ENCODE measurements at regions not wholly inside any gene's neighbourhood (a gene's known extent, or its start where the extent isn't known, plus 50 kb on each side); places are given as distances from the start of the nearest gene placed in this dataset.

- no peaks in the 10 kb centered on the region for H3K9me3 ChIP-seq (ENCODE audit: control insufficient read depth, low read length)
- no peak overlapping the region for H3K27ac ChIP-seq (ENCODE audit: insufficient read depth, low read length, poor library complexity, severe bottlenecking)
- H3K4me3 ChIP-seq (ENCODE audit: insufficient read depth, low read depth, low read length, poor library complexity, severe bottlenecking), result no peak overlapping the region
- no peak for DNase-seq
- no peaks in the 10 kb centered on the region for H3K36me3 ChIP-seq (ENCODE audit: control insufficient read depth, insufficient read depth, low read length)
- H3K4me1 ChIP-seq (ENCODE audit: control insufficient read depth, insufficient read depth, low read length, poor library complexity, severe bottlenecking), result no peaks in the 10 kb centered on the region
- peaks cover 7% of the 10 kb centered on the region for H3K27me3 ChIP-seq (replicated peaks; ENCODE audit: control insufficient read depth, insufficient read depth, low read length, poor library complexity, severe bottlenecking)
These were observed 111.7 kb upstream of the STEAP1B start for GRCh38 chr7:22611758-22612079.

- no peak for DNase-seq
- Histone ChIP-seq H3K9me3 (ENCODE audit: control insufficient read depth, low read length) (no peaks in the 10 kb centered on the region), H3K27ac (ENCODE audit: insufficient read depth, low read length, poor library complexity, severe bottlenecking) (no peak overlapping the region), H3K36me3 (ENCODE audit: control insufficient read depth, insufficient read depth, low read length) (no peaks in the 10 kb centered on the region), H3K27me3 (replicated peaks; ENCODE audit: control insufficient read depth, insufficient read depth, low read length, poor library complexity, severe bottlenecking) (peaks cover 7% of the 10 kb centered on the region), H3K4me1 (ENCODE audit: control insufficient read depth, insufficient read depth, low read length, poor library complexity, severe bottlenecking) (no peaks in the 10 kb centered on the region), H3K4me3 (ENCODE audit: insufficient read depth, low read depth, low read length, poor library complexity, severe bottlenecking) (no peak overlapping the region)
These were observed 111.2 kb upstream of the STEAP1B start for GRCh38 chr7:22610951-22611757.

GRCh38 chr7:22610263-22610662 is 110.3 kb upstream of the STEAP1B start:
- peaks cover 7% of the 10 kb centered on the region for H3K27me3 ChIP-seq (replicated peaks; ENCODE audit: control insufficient read depth, insufficient read depth, low read length, poor library complexity, severe bottlenecking)
- no peaks in the 10 kb centered on the region for H3K36me3 ChIP-seq (ENCODE audit: control insufficient read depth, insufficient read depth, low read length)
- no peak for DNase-seq
- H3K4me1 ChIP-seq (ENCODE audit: control insufficient read depth, insufficient read depth, low read length, poor library complexity, severe bottlenecking), result no peaks in the 10 kb centered on the region
- H3K9me3 ChIP-seq (ENCODE audit: control insufficient read depth, low read length), result no peaks in the 10 kb centered on the region
- no peak overlapping the region for H3K27ac ChIP-seq (ENCODE audit: insufficient read depth, low read length, poor library complexity, severe bottlenecking)
- H3K4me3 ChIP-seq (ENCODE audit: insufficient read depth, low read depth, low read length, poor library complexity, severe bottlenecking), result no peak overlapping the region

GRCh38 chr7:22607180-22607579 is 107.2 kb upstream of the STEAP1B start:
- Histone ChIP-seq H3K27me3 (replicated peaks; ENCODE audit: control insufficient read depth, insufficient read depth, low read length, poor library complexity, severe bottlenecking) (no peaks in the 10 kb centered on the region), H3K4me1 (ENCODE audit: control insufficient read depth, insufficient read depth, low read length, poor library complexity, severe bottlenecking) (no peaks in the 10 kb centered on the region), H3K4me3 (ENCODE audit: insufficient read depth, low read depth, low read length, poor library complexity, severe bottlenecking) (no peak overlapping the region), H3K36me3 (ENCODE audit: control insufficient read depth, insufficient read depth, low read length) (no peaks in the 10 kb centered on the region), H3K27ac (ENCODE audit: insufficient read depth, low read length, poor library complexity, severe bottlenecking) (no peak overlapping the region), H3K9me3 (ENCODE audit: control insufficient read depth, low read length) (no peaks in the 10 kb centered on the region)
- no peak for DNase-seq

GRCh38 chr7:22604246-22604645 is 104.3 kb upstream of the STEAP1B start:
- no peaks in the 10 kb centered on the region for H3K9me3 ChIP-seq (ENCODE audit: control insufficient read depth, low read length)
- no peaks in the 10 kb centered on the region for H3K4me1 ChIP-seq (ENCODE audit: control insufficient read depth, insufficient read depth, low read length, poor library complexity, severe bottlenecking)
- DNase-seq, result no peak
- H3K4me3 ChIP-seq (ENCODE audit: insufficient read depth, low read depth, low read length, poor library complexity, severe bottlenecking), result no peak overlapping the region
- no peak overlapping the region for H3K27ac ChIP-seq (ENCODE audit: insufficient read depth, low read length, poor library complexity, severe bottlenecking)
- H3K27me3 ChIP-seq (replicated peaks; ENCODE audit: control insufficient read depth, insufficient read depth, low read length, poor library complexity, severe bottlenecking), result no peaks in the 10 kb centered on the region
- no peaks in the 10 kb centered on the region for H3K36me3 ChIP-seq (ENCODE audit: control insufficient read depth, insufficient read depth, low read length)

- Histone ChIP-seq H3K27me3 (replicated peaks; ENCODE audit: control insufficient read depth, insufficient read depth, low read length, poor library complexity, severe bottlenecking) (no peaks in the 10 kb centered on the region), H3K4me3 (ENCODE audit: insufficient read depth, low read depth, low read length, poor library complexity, severe bottlenecking) (no peak overlapping the region), H3K9me3 (ENCODE audit: control insufficient read depth, low read length) (no peaks in the 10 kb centered on the region), H3K36me3 (ENCODE audit: control insufficient read depth, insufficient read depth, low read length) (no peaks in the 10 kb centered on the region), H3K4me1 (ENCODE audit: control insufficient read depth, insufficient read depth, low read length, poor library complexity, severe bottlenecking) (no peaks in the 10 kb centered on the region), H3K27ac (ENCODE audit: insufficient read depth, low read length, poor library complexity, severe bottlenecking) (no peak overlapping the region)
- no peak for DNase-seq
These were observed 102.0 kb upstream of the STEAP1B start for GRCh38 chr7:22601812-22602565.

- no peak overlapping the region for H3K4me3 ChIP-seq (ENCODE audit: insufficient read depth, low read depth, low read length, poor library complexity, severe bottlenecking)
- H3K27ac ChIP-seq (ENCODE audit: insufficient read depth, low read length, poor library complexity, severe bottlenecking), result no peak overlapping the region
- no peaks in the 10 kb centered on the region for H3K27me3 ChIP-seq (replicated peaks; ENCODE audit: control insufficient read depth, insufficient read depth, low read length, poor library complexity, severe bottlenecking)
- H3K4me1 ChIP-seq (ENCODE audit: control insufficient read depth, insufficient read depth, low read length, poor library complexity, severe bottlenecking), result no peaks in the 10 kb centered on the region
- no peaks in the 10 kb centered on the region for H3K9me3 ChIP-seq (ENCODE audit: control insufficient read depth, low read length)
- no peak for DNase-seq
- no peaks in the 10 kb centered on the region for H3K36me3 ChIP-seq (ENCODE audit: control insufficient read depth, insufficient read depth, low read length)
These were observed 101.4 kb upstream of the STEAP1B start for GRCh38 chr7:22601408-22601807.

GRCh38 chr7:22601003-22601402 is 101.0 kb upstream of the STEAP1B start:
- no peak overlapping the region for H3K4me3 ChIP-seq (ENCODE audit: insufficient read depth, low read depth, low read length, poor library complexity, severe bottlenecking)
- H3K9me3 ChIP-seq (ENCODE audit: control insufficient read depth, low read length), result no peaks in the 10 kb centered on the region
- H3K4me1 ChIP-seq (ENCODE audit: control insufficient read depth, insufficient read depth, low read length, poor library complexity, severe bottlenecking), result no peaks in the 10 kb centered on the region
- DNase-seq, result no peak
- no peaks in the 10 kb centered on the region for H3K27me3 ChIP-seq (replicated peaks; ENCODE audit: control insufficient read depth, insufficient read depth, low read length, poor library complexity, severe bottlenecking)
- H3K36me3 ChIP-seq (ENCODE audit: control insufficient read depth, insufficient read depth, low read length), result no peaks in the 10 kb centered on the region
- H3K27ac ChIP-seq (ENCODE audit: insufficient read depth, low read length, poor library complexity, severe bottlenecking), result no peak overlapping the region

- Histone ChIP-seq H3K27ac (ENCODE audit: insufficient read depth, low read length, poor library complexity, severe bottlenecking) (no peak overlapping the region), H3K27me3 (replicated peaks; ENCODE audit: control insufficient read depth, insufficient read depth, low read length, poor library complexity, severe bottlenecking) (no peaks in the 10 kb centered on the region), H3K4me3 (ENCODE audit: insufficient read depth, low read depth, low read length, poor library complexity, severe bottlenecking) (no peak overlapping the region), H3K36me3 (ENCODE audit: control insufficient read depth, insufficient read depth, low read length) (no peaks in the 10 kb centered on the region), H3K9me3 (ENCODE audit: control insufficient read depth, low read length) (no peaks in the 10 kb centered on the region), H3K4me1 (ENCODE audit: control insufficient read depth, insufficient read depth, low read length, poor library complexity, severe bottlenecking) (no peaks in the 10 kb centered on the region)
- DNase-seq, result no peak
These were observed 98.4 kb upstream of the STEAP1B start for GRCh38 chr7:22598318-22598920.

GRCh38 chr7:22597844-22598243 is 97.9 kb upstream of the STEAP1B start:
- no peaks in the 10 kb centered on the region for H3K27me3 ChIP-seq (replicated peaks; ENCODE audit: control insufficient read depth, insufficient read depth, low read length, poor library complexity, severe bottlenecking)
- H3K4me1 ChIP-seq (ENCODE audit: control insufficient read depth, insufficient read depth, low read length, poor library complexity, severe bottlenecking), result no peaks in the 10 kb centered on the region
- H3K4me3 ChIP-seq (ENCODE audit: insufficient read depth, low read depth, low read length, poor library complexity, severe bottlenecking), result no peak overlapping the region
- H3K36me3 ChIP-seq (ENCODE audit: control insufficient read depth, insufficient read depth, low read length), result no peaks in the 10 kb centered on the region
- DNase-seq, result no peak
- H3K27ac ChIP-seq (ENCODE audit: insufficient read depth, low read length, poor library complexity, severe bottlenecking), result no peak overlapping the region
- no peaks in the 10 kb centered on the region for H3K9me3 ChIP-seq (ENCODE audit: control insufficient read depth, low read length)
